ENCODE measurements at regions not wholly inside any gene's neighbourhood (a gene's known extent, or its start where the extent isn't known, plus 50 kb on each side); places are given as distances from the start of the nearest gene placed in this dataset.
"Not testable (repeated sequence)": the region's sequence is repeated elsewhere in the genome, so short reads cannot be mapped to it uniquely, and the experiment has no call there.

GRCh38 chr10:2026936-2027335, 289.6 kb upstream of the ADARB2 start:
- DNase-seq (ENCODE audit: low spot score), result no peak

DNA sequence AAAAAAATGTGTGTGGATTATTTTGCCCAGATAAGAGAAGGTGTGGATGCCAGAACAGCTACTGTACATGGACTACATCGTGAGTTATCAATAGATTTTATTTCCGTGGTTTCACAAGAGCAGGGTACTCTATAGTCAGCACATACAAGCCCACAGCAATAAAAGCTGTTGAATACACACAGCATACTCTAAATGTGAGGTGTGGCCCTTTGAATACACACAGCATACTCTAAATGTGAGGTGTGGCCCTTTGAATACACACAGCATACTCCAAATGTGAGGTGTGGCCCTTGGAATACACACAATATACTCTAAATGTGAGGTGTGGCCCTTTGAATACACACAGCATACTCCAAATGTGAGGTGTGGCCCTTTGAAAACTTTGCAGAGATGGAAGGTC, 287.4 kb upstream of the ADARB2 start:
- DNase-seq (ENCODE audit: low spot score), result not testable (repeated sequence)

DNA sequence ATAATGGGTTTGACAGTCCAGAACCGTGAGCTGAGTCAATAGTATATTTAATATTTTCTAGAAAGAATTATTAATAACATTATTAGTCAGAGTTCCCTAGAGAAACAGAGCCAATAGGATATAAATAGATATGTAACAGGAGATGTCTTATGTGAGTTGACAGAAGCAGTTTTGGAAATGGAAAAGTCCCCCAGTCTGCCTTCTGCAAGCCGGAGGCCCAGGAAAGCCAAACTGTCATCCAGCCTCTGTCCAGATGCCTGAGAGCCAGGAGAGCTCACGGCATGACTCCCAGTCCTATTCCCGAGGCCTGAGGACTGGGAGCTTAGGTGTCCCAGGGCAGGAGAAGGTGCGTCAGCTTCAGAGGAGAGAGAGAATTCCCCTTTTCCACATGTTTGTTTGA, 286.4 kb upstream of the ADARB2 start:
- no peak for DNase-seq (ENCODE audit: low spot score)

DNA sequence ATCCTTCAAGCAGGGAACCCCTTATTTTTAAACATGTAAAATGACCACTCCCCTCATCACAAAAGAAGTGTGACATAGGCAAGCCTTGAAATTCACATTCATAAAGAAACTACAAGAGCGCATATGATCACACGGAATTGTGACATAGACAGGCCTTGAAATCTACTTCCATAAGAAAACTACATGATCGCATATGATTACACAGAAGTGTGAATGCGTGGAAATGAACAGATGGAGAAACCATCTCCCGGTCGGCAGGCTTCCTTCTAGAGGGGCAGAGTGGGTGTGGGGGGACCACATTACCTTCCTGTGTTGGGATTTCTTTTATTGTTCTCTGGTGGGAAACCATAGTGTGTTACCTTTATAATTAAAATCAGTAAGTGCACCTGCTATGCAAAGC, 285.1 kb upstream of the ADARB2 start:
- DNase-seq (ENCODE audit: low spot score), result no peak

- no peak for DNase-seq (ENCODE audit: low spot score)
Measured at GRCh38 chr10:2020836-2021235, 283.5 kb upstream of the ADARB2 start.

GRCh38 chr10:2019803-2020202, 282.5 kb upstream of the ADARB2 start:
- DNase-seq (ENCODE audit: low spot score), result no peak

GRCh38 chr10:2019281-2019680, 282.0 kb upstream of the ADARB2 start:
- no peak for DNase-seq (ENCODE audit: low spot score)

DNA sequence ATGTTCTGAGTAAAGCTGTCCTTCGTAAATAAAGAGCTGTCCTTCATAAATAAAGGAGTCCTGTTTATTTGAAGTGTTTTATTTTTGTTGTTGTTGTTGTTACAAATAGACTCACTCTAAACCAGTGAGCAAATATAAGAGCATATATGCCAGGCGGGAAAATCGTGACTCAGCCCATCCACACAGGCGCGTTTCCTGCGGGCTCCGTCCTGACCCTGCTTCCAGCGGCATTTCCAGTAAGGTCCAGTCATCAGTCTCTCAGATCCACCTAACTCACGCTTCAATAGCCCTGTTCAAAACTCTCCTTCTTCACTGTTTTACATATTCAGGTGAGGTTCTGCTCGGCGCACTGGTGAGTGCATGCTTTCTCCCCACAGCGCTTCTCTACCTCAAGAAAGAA, 277.2 kb upstream of the ADARB2 start:
- DNase-seq (ENCODE audit: low spot score), result no peak

GRCh38 chr10:2012209-2012608, 274.9 kb upstream of the ADARB2 start:
- DNase-seq (ENCODE audit: low spot score), result no peak

GRCh38 chr10:2011106-2011716, 273.9 kb upstream of the ADARB2 start:
- no peak for DNase-seq (ENCODE audit: low spot score)

DNA sequence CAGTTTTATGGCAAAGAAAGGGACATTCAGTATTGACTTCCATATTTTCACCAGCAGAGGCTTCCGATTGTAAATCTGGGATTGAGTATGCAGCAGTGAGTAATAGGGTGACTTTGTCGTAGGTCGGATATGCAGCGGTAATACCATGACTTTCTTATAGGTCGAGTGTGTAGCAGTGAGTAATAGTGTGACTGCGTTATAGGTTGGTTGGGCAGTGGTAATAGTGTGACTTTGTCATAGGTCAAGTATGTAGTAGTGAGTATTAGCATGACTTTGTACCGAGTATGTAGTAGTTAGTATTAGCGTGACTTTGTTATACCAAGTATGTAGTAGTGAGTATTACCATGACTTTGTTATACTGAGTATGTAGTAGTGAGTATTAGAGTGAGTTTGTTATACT, 268.2 kb upstream of the ADARB2 start:
- no peak for DNase-seq (ENCODE audit: low spot score)

GRCh38 chr10:1992930-1993329, 255.6 kb upstream of the ADARB2 start:
- DNase-seq (ENCODE audit: low spot score), result no peak

GRCh38 chr10:1989090-1989489, 251.8 kb upstream of the ADARB2 start:
- no peak for DNase-seq (ENCODE audit: low spot score)

GRCh38 chr10:1981976-1982375, 244.7 kb upstream of the ADARB2 start:
- no peak for DNase-seq (ENCODE audit: low spot score)

- DNase-seq (ENCODE audit: low spot score), result no peak
Measured at GRCh38 chr10:1980459-1980858, 243.1 kb upstream of the ADARB2 start.

- no peak for DNase-seq (ENCODE audit: low spot score)
Measured at GRCh38 chr10:1978584-1978983, 241.3 kb upstream of the ADARB2 start.

DNA sequence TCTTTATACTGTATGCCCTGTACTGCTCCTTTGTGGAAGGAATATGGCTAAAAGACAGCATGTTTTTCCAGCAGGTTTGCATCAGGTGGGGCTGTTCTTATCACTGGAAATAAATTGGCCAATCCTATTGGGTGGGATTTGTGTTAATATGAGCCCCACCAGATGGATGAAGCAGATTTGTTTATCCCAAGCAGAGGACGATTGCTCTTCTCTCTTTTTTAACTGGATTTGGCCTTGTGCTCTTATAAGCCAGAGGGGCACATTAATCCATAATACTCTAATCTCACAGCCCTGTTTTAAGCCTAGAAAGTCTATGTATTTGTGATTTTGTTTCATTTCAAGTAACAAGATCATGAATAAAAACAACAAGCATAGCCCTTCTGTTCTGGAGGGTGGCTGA, 240.1 kb upstream of the ADARB2 start:
- DNase-seq (ENCODE audit: low spot score), result no peak

DNA sequence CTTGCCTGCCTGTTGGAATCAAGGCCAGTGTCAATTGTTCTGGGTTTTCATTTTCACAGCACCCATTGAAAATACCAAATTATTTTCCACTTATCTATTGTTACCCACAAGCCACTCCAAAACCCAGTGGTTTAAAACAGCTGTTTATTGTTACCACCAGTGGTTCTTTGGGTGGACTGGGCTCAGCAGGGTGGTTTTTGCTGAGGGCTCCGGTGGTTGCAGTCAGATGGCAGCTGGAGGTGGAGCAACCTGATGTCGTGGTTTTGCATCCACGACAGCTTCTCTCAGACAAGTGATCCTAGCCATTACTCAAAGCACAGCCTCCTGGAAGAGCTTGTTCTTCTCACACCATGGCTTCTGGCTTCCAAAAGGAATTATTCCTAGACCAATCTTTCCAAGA, 235.1 kb upstream of the ADARB2 start:
- no peak for DNase-seq (ENCODE audit: low spot score)

DNA sequence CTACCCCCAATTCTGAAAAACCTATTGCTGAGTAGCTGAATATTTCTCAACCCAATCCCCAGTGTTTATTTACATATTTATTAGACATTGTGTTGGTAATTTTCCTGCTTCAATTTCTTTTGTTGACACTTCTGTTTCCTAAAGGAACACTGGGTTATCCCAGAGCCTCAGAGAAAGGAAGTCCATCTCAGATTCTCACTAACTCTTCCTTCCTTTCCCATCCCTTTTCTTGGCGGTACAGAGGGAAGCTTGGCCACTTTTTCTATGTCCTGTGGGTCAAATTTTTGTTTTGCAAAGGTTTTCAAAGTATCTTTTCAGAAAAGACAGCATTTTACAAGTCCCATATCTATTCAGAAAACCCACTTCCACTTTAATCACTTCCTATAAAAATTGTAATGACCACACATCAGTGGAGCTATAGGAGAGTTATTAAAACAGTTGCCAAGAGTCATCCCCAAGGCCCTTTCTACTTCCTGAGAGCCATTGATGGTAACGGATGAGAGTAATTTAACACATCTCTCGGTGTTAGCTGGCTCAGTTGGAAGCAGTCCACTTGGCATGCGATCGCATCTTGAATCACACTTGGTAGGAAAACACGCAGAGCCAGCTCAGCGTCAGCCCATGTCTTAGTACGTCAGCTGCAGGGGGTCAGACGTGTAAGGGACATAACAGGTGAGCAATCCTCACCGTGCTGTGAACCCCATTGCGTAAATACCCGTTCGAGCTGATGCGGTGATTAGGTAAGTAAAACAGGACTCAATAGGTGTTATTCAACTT, 231.1 kb upstream of the ADARB2 start:
- DNase-seq (ENCODE audit: low spot score), result no peak

- DNase-seq (ENCODE audit: low spot score), result no peak
Measured at GRCh38 chr10:1966712-1967376, 229.5 kb upstream of the ADARB2 start.

- no peak for DNase-seq (ENCODE audit: low spot score)
Measured at GRCh38 chr10:1964476-1964875, 227.2 kb upstream of the ADARB2 start.

DNA sequence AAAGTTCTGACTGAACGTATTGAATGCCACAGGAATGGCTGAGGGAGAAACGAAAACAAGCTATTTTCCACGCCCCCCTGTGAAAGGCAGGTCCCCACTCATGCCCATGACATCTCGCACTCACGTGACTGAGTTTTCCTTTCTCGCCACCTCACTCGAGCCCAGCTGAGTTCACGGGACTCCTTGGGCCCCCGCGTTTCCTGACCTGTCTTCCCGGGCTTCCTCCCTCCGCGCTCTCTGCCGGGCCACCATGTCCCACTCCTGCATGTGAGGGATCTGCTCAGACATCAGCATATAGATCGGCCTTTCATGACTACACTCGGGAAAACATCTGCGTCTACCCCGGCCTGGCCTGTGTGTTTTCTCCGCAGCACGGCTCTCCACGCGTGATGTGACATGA, 226.0 kb upstream of the ADARB2 start:
- no peak for DNase-seq (ENCODE audit: low spot score)

GRCh38 chr10:1961989-1962388, 224.7 kb upstream of the ADARB2 start:
- DNase-seq (ENCODE audit: low spot score), result no peak

All from SK-N-DZ (cell line).